22Rv1 (cell line): ENCODE measurements at regions not wholly inside any gene's neighbourhood (a gene's known extent, or its start where the extent isn't known, plus 50 kb on each side); places are given as distances from the start of the nearest gene placed in this dataset.

ENCODE experiments used
- CTCF ChIP-seq: fragments of 450-650 bp; IDR thresholded peaks from 2 replicates; pipeline ENCODE4 v1.5.1; 2017; ENCODE audit warnings: mild to moderate bottlenecking
- ZFX ChIP-seq: fragments of 450-650 bp; IDR thresholded peaks from 2 replicates; pipeline ENCODE4 v1.6.1; 2017; ENCODE audit warnings: antibody characterized with exemption, borderline replicate concordance

DNA sequence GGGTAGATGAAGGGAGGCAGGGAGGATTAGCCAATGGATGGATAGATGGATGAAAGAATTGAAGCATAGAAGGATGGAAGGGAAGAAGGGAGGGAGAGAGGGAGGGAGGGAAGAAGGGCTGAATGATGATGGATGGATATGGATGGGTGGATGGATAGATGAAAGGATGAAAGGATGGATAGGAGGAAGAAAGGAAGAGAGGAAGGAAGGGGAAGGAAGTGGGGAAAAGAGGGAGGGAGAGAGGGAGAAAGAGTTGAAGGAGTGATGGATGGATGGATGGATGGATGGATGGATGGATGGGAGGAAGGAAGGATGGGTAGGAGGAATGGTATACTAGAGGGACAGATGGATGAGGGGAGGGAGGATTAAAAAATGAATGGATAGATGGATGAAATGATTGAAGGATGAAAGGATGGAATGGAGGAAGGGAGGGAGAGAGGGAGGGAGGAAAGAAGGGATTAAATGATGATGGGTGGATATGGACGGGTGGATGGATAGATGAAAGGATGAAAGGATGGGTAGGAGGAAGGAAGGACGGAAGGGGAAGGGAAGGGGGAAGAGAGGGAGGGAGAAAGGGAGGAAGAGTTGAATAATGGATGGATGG, 145.9 kb downstream of the MN1 start:
- no peak for TF ChIP-seq CTCF
- no peak for TF ChIP-seq ZFX
